Spleen (tissue), 7 donors: ENCODE measurements at regions not wholly inside any gene's neighbourhood (a gene's known extent, or its start where the extent isn't known, plus 50 kb on each side); places are given as distances from the start of the nearest gene placed in this dataset.

Source experiments
- POLR2A ChIP-seq, 3 donors: fragments of 450-650 bp; IDR thresholded peaks; one replicate each; pipeline ENCODE4 v1.5.1; 2017; ENCODE audit warnings: antibody characterized with exemption in 3 of 3, mild to moderate bottlenecking in 1 of 3
- POLR2AphosphoS5 ChIP-seq, 3 donors: sonication (generic); formaldehyde crosslinking; IDR thresholded peaks; one replicate each; pipeline ENCODE4 v1.5.1; 2017; ENCODE audit warnings: antibody characterized with exemption in 3 of 3
- TF ChIP-seq, protein P1 (sequence below), 11 experiments: fragments of 200-600 bp in 7 of 11; fragments of 450-650 bp in 4 of 11; sonication (generic) in 4 of 11; IDR thresholded peaks in 8 of 11; conservative IDR thresholded peaks in 3 of 11; 1 replicate in 7 of 11; 2 replicates in 4 of 11; pipeline versions ENCODE4 v1.4.0 to v1.8.0; 2016 to 2021; ENCODE audit warnings: antibody characterized with exemption in 11 of 11, inconsistent platforms in 4 of 11, mild to moderate bottlenecking in 1 of 11
- donor health status: DM: no; HTN: no; CAD: no; lungs with moderate emphysema.
- donor health status: DM: no; HTN: no; CAD: no.
- donor health status: DM: no; HTN: no; CAD: no.

DNA sequence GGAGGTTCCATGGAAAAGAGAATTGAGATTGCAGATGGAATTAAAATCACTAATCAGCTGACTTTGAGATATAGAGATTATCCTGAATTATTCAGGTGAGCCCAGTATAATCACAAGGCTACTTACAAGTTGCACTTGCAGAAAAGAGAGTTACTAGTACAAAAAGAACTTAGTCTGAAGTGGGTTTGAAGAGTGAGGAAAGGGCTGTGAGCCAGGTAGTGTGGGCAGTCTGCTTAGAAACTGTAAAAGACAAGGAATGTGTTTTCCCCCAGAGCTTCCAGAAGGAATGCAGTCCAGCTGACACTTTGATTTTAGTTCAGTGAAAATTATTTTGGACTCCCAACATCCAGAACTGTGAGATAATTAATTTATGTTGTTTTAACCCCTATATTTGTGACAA, 285.4 kb upstream of the GPC6 start:
- TF ChIP-seq, protein P1, sequence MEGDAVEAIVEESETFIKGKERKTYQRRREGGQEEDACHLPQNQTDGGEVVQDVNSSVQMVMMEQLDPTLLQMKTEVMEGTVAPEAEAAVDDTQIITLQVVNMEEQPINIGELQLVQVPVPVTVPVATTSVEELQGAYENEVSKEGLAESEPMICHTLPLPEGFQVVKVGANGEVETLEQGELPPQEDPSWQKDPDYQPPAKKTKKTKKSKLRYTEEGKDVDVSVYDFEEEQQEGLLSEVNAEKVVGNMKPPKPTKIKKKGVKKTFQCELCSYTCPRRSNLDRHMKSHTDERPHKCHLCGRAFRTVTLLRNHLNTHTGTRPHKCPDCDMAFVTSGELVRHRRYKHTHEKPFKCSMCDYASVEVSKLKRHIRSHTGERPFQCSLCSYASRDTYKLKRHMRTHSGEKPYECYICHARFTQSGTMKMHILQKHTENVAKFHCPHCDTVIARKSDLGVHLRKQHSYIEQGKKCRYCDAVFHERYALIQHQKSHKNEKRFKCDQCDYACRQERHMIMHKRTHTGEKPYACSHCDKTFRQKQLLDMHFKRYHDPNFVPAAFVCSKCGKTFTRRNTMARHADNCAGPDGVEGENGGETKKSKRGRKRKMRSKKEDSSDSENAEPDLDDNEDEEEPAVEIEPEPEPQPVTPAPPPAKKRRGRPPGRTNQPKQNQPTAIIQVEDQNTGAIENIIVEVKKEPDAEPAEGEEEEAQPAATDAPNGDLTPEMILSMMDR (IDR thresholded peaks at IDR 0.05 in 8 of 11, conservative IDR thresholded peaks at IDR 0.05 in 3 of 11): no peak
- TF ChIP-seq POLR2A (IDR thresholded peaks at IDR 0.05): no peak
- TF ChIP-seq POLR2AphosphoS5 (IDR thresholded peaks at IDR 0.05): no peak
